Femur (tissue), 1 donor: ENCODE measurements at regions not wholly inside any gene's neighbourhood (a gene's known extent, or its start where the extent isn't known, plus 50 kb on each side); places are given as distances from the start of the nearest gene placed in this dataset.
"Not testable (repeated sequence)": the region's sequence is repeated elsewhere in the genome, so short reads cannot be mapped to it uniquely, and the experiment has no call there.

Experiments used
- DNase-seq: peaks from one replicate; pipeline ENCODE4 v3.0.0-alpha.2; 2017

- DNase-seq: no peak
These were observed 177.5 kb upstream of the NUDT10 start for GRCh38 chrX:51155157-51155556.

DNA sequence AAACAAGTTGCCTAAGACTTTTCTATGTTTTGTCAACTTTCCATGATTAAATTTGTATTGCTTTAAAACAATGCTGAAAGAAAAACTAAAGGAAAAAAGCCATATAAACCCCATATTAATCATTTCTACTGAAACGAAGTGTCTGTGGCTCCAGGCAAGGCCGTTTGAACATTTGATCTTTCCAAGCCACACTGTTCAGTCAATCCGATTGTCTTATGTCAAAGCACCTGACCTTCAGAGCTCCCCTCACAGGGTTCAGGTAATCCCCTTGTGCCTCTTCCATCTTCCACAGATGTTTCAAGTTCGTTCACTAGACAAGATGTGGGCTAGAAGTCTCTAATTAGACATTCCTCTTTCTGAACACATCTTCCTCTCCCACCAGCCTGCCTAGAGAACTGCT, 177.1 kb upstream of the NUDT10 start:
- no peak for DNase-seq

GRCh38 chrX:51158231-51158630, 174.4 kb upstream of the NUDT10 start:
- DNase-seq: no peak

- DNase-seq: not testable (repeated sequence)
These were observed 173.2 kb upstream of the NUDT10 start for GRCh38 chrX:51159378-51159777.

- DNase-seq: no peak
These were observed 168.9 kb upstream of the NUDT10 start for GRCh38 chrX:51163730-51164129.

DNA sequence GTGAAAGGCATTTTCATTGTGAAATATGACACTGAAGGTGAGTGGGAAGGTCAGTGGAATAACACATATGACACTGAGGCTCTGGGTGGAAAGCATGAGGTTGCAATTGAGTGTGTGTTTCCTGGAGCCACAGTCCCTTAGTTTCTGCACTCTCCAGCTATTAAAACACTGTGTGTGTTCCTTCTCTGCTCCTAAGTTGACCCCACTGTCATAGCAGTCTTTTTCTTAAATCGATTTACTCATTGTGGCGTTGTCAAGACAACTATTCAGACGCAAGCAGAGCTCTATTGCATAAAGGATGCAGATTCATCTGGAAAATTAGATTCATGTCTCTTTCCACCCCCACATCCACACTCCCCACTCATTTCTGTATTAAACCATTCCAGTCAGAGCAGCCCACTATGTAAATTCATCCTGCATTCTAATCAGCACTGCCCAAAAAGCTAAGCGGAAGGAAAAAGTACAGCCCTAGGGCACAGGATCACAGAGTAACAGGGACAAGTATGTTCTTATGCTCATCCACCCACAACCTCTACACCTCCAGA, 154.2 kb upstream of the NUDT10 start:
- not testable (repeated sequence) for DNase-seq

DNA sequence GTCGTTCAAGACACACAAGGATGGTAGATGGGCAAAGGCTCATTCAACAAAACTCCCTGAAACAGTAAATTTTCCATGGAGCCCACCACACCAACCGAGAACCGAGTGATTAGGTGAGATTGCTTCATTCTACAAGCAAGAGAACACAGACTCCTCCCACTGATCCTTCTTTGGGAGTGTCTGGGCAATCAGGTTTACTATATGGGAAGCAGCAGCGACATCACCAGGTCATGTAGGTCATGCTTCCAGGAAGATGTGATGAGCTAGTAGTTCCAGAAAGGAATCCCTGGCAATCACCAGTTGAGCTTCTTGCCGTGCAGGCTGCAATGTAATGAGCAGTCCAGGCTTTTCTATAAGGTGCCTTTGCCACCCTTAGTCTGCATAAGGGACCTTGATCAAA, 152.8 kb upstream of the NUDT10 start:
- DNase-seq: not testable (repeated sequence)

GRCh38 chrX:51182545-51182944, 150.1 kb upstream of the NUDT10 start:
- DNase-seq: no peak

DNA sequence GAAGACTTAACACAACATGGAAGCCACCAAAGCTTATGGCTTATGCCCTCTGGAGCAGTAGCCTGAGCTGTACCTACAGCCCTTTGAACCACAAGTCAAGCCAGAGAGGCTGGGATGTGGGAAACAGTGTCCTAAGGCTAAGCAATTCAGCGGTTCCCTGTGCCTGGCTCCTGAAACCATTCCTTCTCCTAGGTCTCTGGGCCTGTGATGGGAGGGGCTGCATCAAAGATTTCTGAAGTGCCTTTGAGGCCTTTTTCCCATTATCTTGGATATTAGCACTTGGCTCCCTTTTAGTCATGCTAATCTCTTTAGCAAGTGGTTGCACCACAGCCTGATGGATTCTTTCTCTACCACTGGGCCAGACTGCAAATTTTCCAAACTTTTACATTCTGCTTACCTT, 140.5 kb upstream of the NUDT10 start:
- DNase-seq: no peak

- DNase-seq: no peak
These were observed 117.4 kb upstream of the NUDT10 start for GRCh38 chrX:51215266-51215665.

DNA sequence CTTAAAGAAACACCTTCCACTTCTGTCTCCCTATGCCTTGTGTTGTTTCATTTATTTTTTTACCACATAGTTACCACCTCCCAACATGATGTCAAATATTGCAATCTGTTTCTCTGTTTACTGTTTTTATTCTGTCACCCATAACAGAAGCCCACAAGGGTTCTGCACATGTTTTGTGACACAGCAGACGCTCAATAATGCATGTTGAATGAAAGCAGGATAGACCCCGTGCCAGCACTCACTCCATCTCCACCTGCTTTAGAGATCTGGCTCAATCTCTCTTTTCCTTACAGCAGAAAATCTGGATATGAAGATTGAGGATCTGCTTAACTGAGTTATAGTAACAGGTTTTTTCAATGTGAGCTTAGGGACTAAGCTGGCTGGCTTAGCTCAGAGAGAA, 116.8 kb upstream of the NUDT10 start:
- DNase-seq: no peak

DNA sequence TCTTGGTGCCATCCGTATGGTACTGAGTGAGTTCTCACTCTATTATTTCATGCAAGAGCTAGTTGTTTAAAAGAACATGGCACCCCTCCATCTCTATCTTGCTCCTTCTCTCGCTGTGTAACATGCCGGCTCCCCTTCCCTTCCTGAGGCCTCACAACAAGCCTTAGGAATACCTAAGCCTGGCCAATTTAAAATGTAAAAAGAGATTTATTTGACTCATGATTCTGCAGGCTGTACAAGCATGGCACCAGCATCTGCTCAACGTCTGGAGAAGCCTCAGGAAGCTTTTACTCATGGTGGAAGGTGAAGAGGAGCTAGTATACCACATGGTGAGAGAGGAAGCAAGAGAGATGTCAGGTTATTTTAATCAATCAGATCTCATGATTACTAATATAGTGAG, 90.4 kb upstream of the NUDT10 start:
- no peak for DNase-seq

GRCh38 chrX:51257490-51257889, 75.1 kb upstream of the NUDT10 start:
- no peak for DNase-seq

DNA sequence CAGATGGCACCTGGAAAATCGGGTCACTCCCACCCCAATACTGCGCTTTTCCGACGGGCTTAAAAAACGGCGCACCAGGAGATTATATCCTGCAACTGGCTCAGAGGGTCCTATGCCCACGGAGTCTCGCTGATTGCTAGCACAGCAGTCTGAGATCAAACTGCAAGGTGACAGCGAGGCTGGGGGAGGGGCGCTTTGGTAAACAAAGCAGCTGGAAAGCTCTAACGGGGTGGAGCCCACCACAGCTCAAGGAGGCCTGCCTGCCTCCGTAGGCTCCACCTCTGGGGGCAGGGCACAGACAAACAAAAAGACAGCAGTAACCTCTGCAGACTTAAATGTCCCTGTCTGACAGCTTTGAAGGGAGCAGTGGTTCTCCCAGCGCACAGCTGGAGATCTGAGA, 70.4 kb upstream of the NUDT10 start:
- not testable (repeated sequence) for DNase-seq

DNA sequence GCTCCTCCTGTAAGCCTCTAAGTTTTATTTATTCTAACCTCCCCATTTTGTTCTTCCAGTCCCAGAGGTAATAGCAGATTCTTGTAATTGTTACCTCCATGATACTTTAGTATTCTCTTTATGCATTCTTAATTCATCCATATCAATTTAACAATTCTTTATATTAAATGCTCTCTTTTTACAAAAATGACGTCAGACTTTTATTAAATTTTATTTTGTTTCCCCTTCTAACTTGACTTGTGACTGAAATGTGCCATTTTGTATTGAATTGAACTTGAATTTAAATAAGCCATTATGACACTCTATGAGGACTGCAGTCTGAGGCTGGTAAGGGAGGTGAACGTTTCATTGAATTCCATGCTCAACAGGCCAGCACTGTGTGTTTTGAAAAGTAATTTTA, 60.0 kb upstream of the NUDT10 start:
- no peak for DNase-seq

GRCh38 chrX:51281758-51282318, 50.8 kb upstream of the NUDT10 start:
- DNase-seq: no peak
